Heart right ventricle (tissue), 16 donors: ENCODE measurements at regions not wholly inside any gene's neighbourhood (a gene's known extent, or its start where the extent isn't known, plus 50 kb on each side); places are given as distances from the start of the nearest gene placed in this dataset.

Experiments used
- ATAC-seq, 8 donors: fragments of 200-7000 bp; cut with Tn5 transposase; one replicate each; pipeline ENCODE4 v1.9.1; 2020; ENCODE audit warnings: mild to moderate bottlenecking in 8 of 8, moderate library complexity in 8 of 8, moderate number of reproducible peaks in 1 of 8
- DNase-seq, 2 donors: peaks; one replicate each; pipeline ENCODE4 v3.0.0-alpha.2; 2020
- H3K27ac ChIP-seq, 10 donors: fragments of 200-600 bp; sonication (generic) in 2 of 10; one replicate each; pipeline versions ENCODE4 v1.5.0 to v1.8.0; 2020 to 2022; ENCODE audit warnings: mild to moderate bottlenecking in 3 of 10
- H3K27me3 ChIP-seq, 7 donors: fragments of 200-600 bp; one replicate each; pipeline ENCODE4 v1.8.0; 2021 to 2022; ENCODE audit warnings: mild to moderate bottlenecking in 2 of 7
- H3K36me3 ChIP-seq, 9 donors: fragments of 200-600 bp; sonication (generic) in 1 of 9; one replicate each; pipeline versions ENCODE4 v1.5.0 to v1.8.0; 2020 to 2022; ENCODE audit warnings: mild to moderate bottlenecking in 2 of 9
- H3K4me1 ChIP-seq, 9 donors: fragments of 200-600 bp; sonication (generic) in 1 of 9; one replicate each; pipeline versions ENCODE4 v1.5.0 to v1.8.0; 2020 to 2022; ENCODE audit warnings: mild to moderate bottlenecking in 4 of 9
- H3K4me3 ChIP-seq, 10 donors: fragments of 200-600 bp; sonication (generic) in 2 of 10; one replicate each; pipeline versions ENCODE4 v1.5.0 to v1.8.0; 2020 to 2022; ENCODE audit warnings: mild to moderate bottlenecking in 7 of 10, moderate library complexity in 2 of 10
- H3K9me3 ChIP-seq, 11 donors: fragments of 200-600 bp in 10 of 11; sonication (generic) in 2 of 11; one replicate each; pipeline versions ENCODE4 v1.5.0 to v1.8.0; 2013 to 2022; ENCODE audit warnings: mild to moderate bottlenecking in 2 of 11, control low read depth in 1 of 11, moderate library complexity in 1 of 11
- CTCF ChIP-seq, 9 donors: fragments of 200-600 bp; sonication (generic) in 2 of 9; IDR thresholded peaks; one replicate each; pipeline versions ENCODE4 v1.5.0 to v1.8.0; 2021 to 2022; ENCODE audit warnings: antibody characterized with exemption in 9 of 9, mild to moderate bottlenecking in 5 of 9, moderate library complexity in 1 of 9
- WGBS, 2 donors: extraction: QIAGEN DNeasy Blood & Tissue Kit; methylation state at CpG; one replicate each; pipeline ENCODE4 v1.1.7; 2013; ENCODE audit warnings: inconsistent platforms in 1 of 2; 5-methylcytosine and 5-hydroxymethylcytosine counted together
- intact Hi-C, 10 donors: fragments of 100-400 bp; cut with DNase I; formaldehyde crosslinking; loops; one replicate each; pipeline versions ENCODE4 v1.11.1 to v1.14.2; 2022
- donor health status: Arrhythmogenic right ventricular cardiomyopathy.
- donor health status: ischemic (EF 13 %, LVEDD 7.1; RV severe dilation, severe dysfunction).
- donor health status: healthy with polysubstance abuse.
- donor health status: DM: no; HTN: yes; CAD: no.
- donor health status: DM: no; HTN: no; CAD: no.
- donor health status: ischemic (EF 25% LVEDD 6.9; RV normal size, moderate dysfunction).
- donor health status: ischemic (EF 25% LVEDD 5.7; RV mildly dilated, moderate dysfunction).
- donor health status: healthy.
- donor health status: DM: yes; HTN: yes; CAD: no.
- donor health status: Ischemic cardiomyopathy.
- donor health status: ischemic (EF 35%, LVEDD 5.7; RV mildly dilated, moderate dysfunction).
- donor health status: nonischemic (EF 11% LVEDD 7.7; RV severe dilation, severe dysfunction).
- donor health status: DM: yes; HTN: yes; CAD: no.
- donor health status: PGD.
- donor health status: ischemic (EF 29% LVEDD 5.4; RV normal size, mild dysfunction).
- donor health status: nonischemic (EF 23%, LVEDD 6.1; RV moderate dilation, normal function).

- no peaks in the 10 kb centered on the region for H3K36me3 ChIP-seq
- DNase-seq (no peak), ATAC-seq (peak; percentile 49 to 79 (median 59))
- H3K27ac ChIP-seq: peak overlapping the region in 3 of 10 donors; percentile 35 to 62 (median 43)
- 44 to 47% methylated on average over 8 of the region's 8 CpGs for WGBS, 2 donors
- peak in 1 of 9 donors; percentile 11 for TF ChIP-seq CTCF (IDR thresholded peaks at IDR 0.05)
- H3K4me3 ChIP-seq: peak overlapping the region in 6 of 10 donors; percentile 5 to 29 (median 22)
- no peaks in the 10 kb centered on the region for H3K27me3 ChIP-seq
- intact Hi-C loops: no loop called here
- H3K4me1 ChIP-seq: peaks cover 0 to 23% (median 0%) of the 10 kb centered on the region in 9 donors
- H3K9me3 ChIP-seq: no peaks in the 10 kb centered on the region
Observed at GRCh38 chr13:21232196-21232595, 55.7 kb downstream of the MRPL57 start.

- Histone ChIP-seq H3K27ac (peak overlapping the region in 4 of 10 donors; percentile 35 to 62 (median 39)), H3K4me3 (peak overlapping the region in 6 of 10 donors; percentile 5 to 29 (median 26)), H3K4me1 (peaks cover 0 to 23% (median 0%) of the 10 kb centered on the region in 9 donors), H3K27me3 (no peaks in the 10 kb centered on the region), H3K9me3 (no peaks in the 10 kb centered on the region), H3K36me3 (no peaks in the 10 kb centered on the region)
- TF ChIP-seq CTCF (IDR thresholded peaks at IDR 0.05): no peak
- intact Hi-C loops: no loop called here
- WGBS, 2 donors: 37 to 54% methylated on average over 3 of the region's 3 CpGs
- ATAC-seq (peak in 6 of 8 donors; percentile 16 to 66 (median 34)), DNase-seq (no peak)
Observed at GRCh38 chr13:21232599-21232998, 56.1 kb downstream of the MRPL57 start.

- intact Hi-C loops: no loop called here
- Histone ChIP-seq H3K27me3 (no peaks in the 10 kb centered on the region), H3K9me3 (no peaks in the 10 kb centered on the region), H3K4me1 (peaks cover 0 to 23% (median 0%) of the 10 kb centered on the region in 9 donors), H3K27ac (peak overlapping the region in 4 of 10 donors; percentile 35 to 62 (median 39)), H3K36me3 (no peaks in the 10 kb centered on the region), H3K4me3 (peak overlapping the region in 6 of 10 donors; percentile 5 to 29 (median 26))
- DNase-seq (no peak), ATAC-seq (no peak)
- no peak for TF ChIP-seq CTCF (IDR thresholded peaks at IDR 0.05)
- WGBS, 2 donors: 74% methylated on average over 3 of the region's 3 CpGs
Observed at GRCh38 chr13:21233086-21233485, 56.6 kb downstream of the MRPL57 start.

GRCh38 chr13:21234526-21234925 is 58.1 kb downstream of the MRPL57 start:
- Histone ChIP-seq H3K9me3 (no peaks in the 10 kb centered on the region), H3K4me1 (peaks cover 0 to 23% (median 0%) of the 10 kb centered on the region in 9 donors), H3K27ac (no peak overlapping the region), H3K27me3 (no peaks in the 10 kb centered on the region), H3K4me3 (no peak overlapping the region), H3K36me3 (no peaks in the 10 kb centered on the region)
- no peak for TF ChIP-seq CTCF (IDR thresholded peaks at IDR 0.05)
- peak in 1 of 2 donors; percentile 16 for DNase-seq
- WGBS, 2 donors: 29 to 34% methylated on average over 8 of the region's 8 CpGs
- intact Hi-C loops: no loop called here
- ATAC-seq: peak in 6 of 8 donors; percentile 44 to 79 (median 64)
